ENCODE measurements at regions not wholly inside any gene's neighbourhood (a gene's known extent, or its start where the extent isn't known, plus 50 kb on each side); places are given as distances from the start of the nearest gene placed in this dataset.

- no peak for DNase-seq (ENCODE audit: low read depth)
These were observed 716.6 kb downstream of the BRD1 start for GRCh38 chr22:49111085-49111484.

- DNase-seq (ENCODE audit: low read depth), result no peak
These were observed 718.9 kb downstream of the BRD1 start for GRCh38 chr22:49108636-49109315.

GRCh38 chr22:49107961-49108530, 719.6 kb downstream of the BRD1 start:
- no peak for DNase-seq (ENCODE audit: low read depth)

GRCh38 chr22:49107561-49107960, 720.1 kb downstream of the BRD1 start:
- DNase-seq (ENCODE audit: low read depth), result no peak

- DNase-seq (ENCODE audit: low read depth), result no peak
These were observed 720.9 kb downstream of the BRD1 start for GRCh38 chr22:49106842-49107152.

GRCh38 chr22:49106096-49106841, 721.4 kb downstream of the BRD1 start:
- DNase-seq (ENCODE audit: low read depth), result no peak

GRCh38 chr22:49104434-49104833, 723.2 kb downstream of the BRD1 start:
- DNase-seq (ENCODE audit: low read depth), result no peak

- DNase-seq (ENCODE audit: low read depth), result no peak
These were observed 724.2 kb downstream of the BRD1 start for GRCh38 chr22:49103314-49104059.

- DNase-seq (ENCODE audit: low read depth), result no peak
These were observed 725.3 kb downstream of the BRD1 start for GRCh38 chr22:49102367-49102766.

GRCh38 chr22:49101873-49102272, 725.8 kb downstream of the BRD1 start:
- DNase-seq (ENCODE audit: low read depth), result no peak

GRCh38 chr22:49101225-49101624, 726.4 kb downstream of the BRD1 start:
- no peak for DNase-seq (ENCODE audit: low read depth)

GRCh38 chr22:49100773-49101172, 726.9 kb downstream of the BRD1 start:
- no peak for DNase-seq (ENCODE audit: low read depth)

- DNase-seq (ENCODE audit: low read depth), result no peak
These were observed 727.4 kb downstream of the BRD1 start for GRCh38 chr22:49100316-49100715.

- DNase-seq (ENCODE audit: low read depth), result no peak
These were observed 728.1 kb downstream of the BRD1 start for GRCh38 chr22:49099496-49100124.

- no peak for DNase-seq (ENCODE audit: low read depth)
These were observed 728.6 kb downstream of the BRD1 start for GRCh38 chr22:49099089-49099488.

GRCh38 chr22:49097966-49098365, 729.7 kb downstream of the BRD1 start:
- no peak for DNase-seq (ENCODE audit: low read depth)

- DNase-seq (ENCODE audit: low read depth), result no peak
These were observed 730.3 kb downstream of the BRD1 start for GRCh38 chr22:49097171-49097925.

GRCh38 chr22:49096476-49096875, 731.2 kb downstream of the BRD1 start:
- no peak for DNase-seq (ENCODE audit: low read depth)

GRCh38 chr22:49095366-49095765, 732.3 kb downstream of the BRD1 start:
- no peak for DNase-seq (ENCODE audit: low read depth)

GRCh38 chr22:49094858-49095257, 732.8 kb downstream of the BRD1 start:
- DNase-seq (ENCODE audit: low read depth), result no peak

- DNase-seq (ENCODE audit: low read depth), result no peak
These were observed 733.5 kb downstream of the BRD1 start for GRCh38 chr22:49094151-49094550.

Measured in non-pigmented ciliary epithelial cell (primary cell).